ENCODE measurements at regions not wholly inside any gene's neighbourhood (a gene's known extent, or its start where the extent isn't known, plus 50 kb on each side); places are given as distances from the start of the nearest gene placed in this dataset.

GRCh38 chr2:107338059-107338458 is 452.1 kb upstream of the ST6GAL2 start:
- H3K4me2 ChIP-seq (ENCODE audit: low read length), result no peak overlapping the region
- TF ChIP-seq EZH2phosphoT487 (IDR thresholded peaks at IDR 0.05; ENCODE audit: borderline replicate concordance, low read length) (no peak), CTCF (IDR thresholded peaks at IDR 0.05; ENCODE audit: low read depth, low read length, poor library complexity, severe bottlenecking) (no peak)
- H3F3A ChIP-seq (ENCODE audit: control insufficient read depth, insufficient read depth), result no peaks in the 10 kb centered on the region
- no peaks in the 10 kb centered on the region for H4K20me1 ChIP-seq (ENCODE audit: control insufficient read depth, insufficient read depth, low read depth, low read length)
- no peaks in the 10 kb centered on the region for H3K4me1 ChIP-seq (ENCODE audit: control insufficient read depth, low read length)
- no peak overlapping the region for H3K4me3 ChIP-seq (ENCODE audit: low read length)
- no peaks in the 10 kb centered on the region for H3K27me3 ChIP-seq (ENCODE audit: control insufficient read depth, low read length)
- H3K36me3 ChIP-seq (ENCODE audit: control insufficient read depth, low read length), result no peaks in the 10 kb centered on the region
- no peaks in the 10 kb centered on the region for H3K79me2 ChIP-seq (ENCODE audit: control insufficient read depth, low read length)
- H3K27ac ChIP-seq (ENCODE audit: low read depth, low read length), result no peak overlapping the region
- H3K9me3 ChIP-seq (ENCODE audit: control insufficient read depth, insufficient read depth, low read length), result no peaks in the 10 kb centered on the region
- no peaks in the 10 kb centered on the region for H3K9me2 ChIP-seq (replicated peaks; ENCODE audit: control insufficient read depth, low read length)

- Histone ChIP-seq H3K4me1 (ENCODE audit: control insufficient read depth, low read length) (no peaks in the 10 kb centered on the region), H4K20me1 (ENCODE audit: control insufficient read depth, insufficient read depth, low read depth, low read length) (no peaks in the 10 kb centered on the region), H3K79me2 (ENCODE audit: control insufficient read depth, low read length) (no peaks in the 10 kb centered on the region), H3F3A (ENCODE audit: control insufficient read depth, insufficient read depth) (no peaks in the 10 kb centered on the region), H3K36me3 (ENCODE audit: control insufficient read depth, low read length) (no peaks in the 10 kb centered on the region), H3K4me2 (ENCODE audit: low read length) (no peak overlapping the region), H3K9me3 (ENCODE audit: control insufficient read depth, insufficient read depth, low read length) (no peaks in the 10 kb centered on the region), H3K9me2 (replicated peaks; ENCODE audit: control insufficient read depth, low read length) (no peaks in the 10 kb centered on the region), H3K4me3 (ENCODE audit: low read length) (no peak overlapping the region), H3K27ac (ENCODE audit: low read depth, low read length) (no peak overlapping the region), H3K27me3 (ENCODE audit: control insufficient read depth, low read length) (no peaks in the 10 kb centered on the region)
- TF ChIP-seq CTCF (IDR thresholded peaks at IDR 0.05; ENCODE audit: low read depth, low read length, poor library complexity, severe bottlenecking) (no peak), EZH2phosphoT487 (IDR thresholded peaks at IDR 0.05; ENCODE audit: borderline replicate concordance, low read length) (no peak)
These were observed 452.6 kb upstream of the ST6GAL2 start for GRCh38 chr2:107338571-107338970.

- Histone ChIP-seq H3F3A (ENCODE audit: control insufficient read depth, insufficient read depth) (no peaks in the 10 kb centered on the region), H3K79me2 (ENCODE audit: control insufficient read depth, low read length) (no peaks in the 10 kb centered on the region), H3K27ac (ENCODE audit: low read depth, low read length) (no peak overlapping the region), H3K4me3 (ENCODE audit: low read length) (no peak overlapping the region), H3K9me3 (ENCODE audit: control insufficient read depth, insufficient read depth, low read length) (no peaks in the 10 kb centered on the region), H3K4me2 (ENCODE audit: low read length) (no peak overlapping the region), H3K27me3 (ENCODE audit: control insufficient read depth, low read length) (no peaks in the 10 kb centered on the region), H3K9me2 (replicated peaks; ENCODE audit: control insufficient read depth, low read length) (no peaks in the 10 kb centered on the region), H3K4me1 (ENCODE audit: control insufficient read depth, low read length) (no peaks in the 10 kb centered on the region), H4K20me1 (ENCODE audit: control insufficient read depth, insufficient read depth, low read depth, low read length) (no peaks in the 10 kb centered on the region), H3K36me3 (ENCODE audit: control insufficient read depth, low read length) (no peaks in the 10 kb centered on the region)
- TF ChIP-seq CTCF (IDR thresholded peaks at IDR 0.05; ENCODE audit: low read depth, low read length, poor library complexity, severe bottlenecking), result no peak
- TF ChIP-seq EZH2phosphoT487 (IDR thresholded peaks at IDR 0.05; ENCODE audit: borderline replicate concordance, low read length), result no peak
These were observed 455.0 kb upstream of the ST6GAL2 start for GRCh38 chr2:107340955-107341354.

- TF ChIP-seq EZH2phosphoT487 (IDR thresholded peaks at IDR 0.05; ENCODE audit: borderline replicate concordance, low read length) (no peak), CTCF (IDR thresholded peaks at IDR 0.05; ENCODE audit: low read depth, low read length, poor library complexity, severe bottlenecking) (no peak)
These were observed 463.4 kb upstream of the ST6GAL2 start for GRCh38 chr2:107349329-107349728.

More at GRCh38 chr2:107349329-107349728, 463.4 kb upstream of the ST6GAL2 start:
- no peaks in the 10 kb centered on the region for H3K36me3 ChIP-seq (ENCODE audit: control insufficient read depth, low read length)
- H3K27ac ChIP-seq (ENCODE audit: low read depth, low read length), result no peak overlapping the region
- H3K79me2 ChIP-seq (ENCODE audit: control insufficient read depth, low read length), result no peaks in the 10 kb centered on the region
- no peak overlapping the region for H3K4me3 ChIP-seq (ENCODE audit: low read length)
- H3K27me3 ChIP-seq (ENCODE audit: control insufficient read depth, low read length), result no peaks in the 10 kb centered on the region
- no peak overlapping the region for H3K4me2 ChIP-seq (ENCODE audit: low read length)
- no peaks in the 10 kb centered on the region for H4K20me1 ChIP-seq (ENCODE audit: control insufficient read depth, insufficient read depth, low read depth, low read length)
- H3K4me1 ChIP-seq (ENCODE audit: control insufficient read depth, low read length), result no peaks in the 10 kb centered on the region
- no peaks in the 10 kb centered on the region for H3K9me3 ChIP-seq (ENCODE audit: control insufficient read depth, insufficient read depth, low read length)
- no peaks in the 10 kb centered on the region for H3K9me2 ChIP-seq (replicated peaks; ENCODE audit: control insufficient read depth, low read length)
- H3F3A ChIP-seq (ENCODE audit: control insufficient read depth, insufficient read depth), result no peaks in the 10 kb centered on the region
